Liver (tissue), 7 donors: ENCODE measurements at regions not wholly inside any gene's neighbourhood (a gene's known extent, or its start where the extent isn't known, plus 50 kb on each side); places are given as distances from the start of the nearest gene placed in this dataset.

Experiments
- DNase-seq: peaks from one replicate; pipeline ENCODE4 v3.0.0-alpha.2; 2017; ENCODE audit warnings: low spot score
- H3K27ac ChIP-seq, 2 donors: one replicate each; pipeline ENCODE4 v1.7.0; 2013; ENCODE audit warnings: inconsistent platforms in 2 of 2, low read length in 2 of 2, control low read depth in 1 of 2, low read depth in 1 of 2, mild to moderate bottlenecking in 1 of 2
- H3K27me3 ChIP-seq, 4 donors: one replicate each; pipeline versions ENCODE4 v1.6.1 to v1.7.0; 2013; ENCODE audit warnings: low read length in 3 of 4, inconsistent platforms in 1 of 4, mild to moderate bottlenecking in 1 of 4, moderate library complexity in 1 of 4; ENCODE audit not compliant: control insufficient read depth in 4 of 4, insufficient read depth in 4 of 4
- H3K36me3 ChIP-seq, 4 donors: one replicate each; pipeline versions ENCODE4 v1.6.1 to v1.7.0; 2013; ENCODE audit warnings: low read length in 3 of 4, mild to moderate bottlenecking in 3 of 4, low read depth in 1 of 4, moderate library complexity in 1 of 4; ENCODE audit not compliant: control insufficient read depth in 4 of 4, insufficient read depth in 3 of 4
- H3K4me1 ChIP-seq, 4 donors: one replicate each; pipeline versions ENCODE4 v1.6.1 to v1.7.0; 2013; ENCODE audit warnings: low read length in 3 of 4, mild to moderate bottlenecking in 3 of 4, moderate library complexity in 1 of 4; ENCODE audit not compliant: control insufficient read depth in 4 of 4, insufficient read depth in 4 of 4
- H3K4me3 ChIP-seq, 3 donors: one replicate each; pipeline versions ENCODE4 v1.6.1 to v1.7.0; 2013; ENCODE audit warnings: low read length in 3 of 3, control low read depth in 1 of 3, low read depth in 1 of 3, mild to moderate bottlenecking in 1 of 3
- H3K9ac ChIP-seq, 2 donors: one replicate each; pipeline ENCODE4 v1.7.0; 2013; ENCODE audit warnings: low read length in 2 of 2, mild to moderate bottlenecking in 2 of 2, moderate library complexity in 2 of 2, control low read depth in 1 of 2, low read depth in 1 of 2
- H3K9me3 ChIP-seq, 4 donors: one replicate each; pipeline versions ENCODE4 v1.6.1 to v1.7.0; 2013; ENCODE audit warnings: low read length in 3 of 4; ENCODE audit not compliant: control insufficient read depth in 4 of 4
- EGR1 ChIP-seq, 2 donors: IDR thresholded peaks; 2 replicates each; pipeline ENCODE4 v1.6.1; 2016 to 2018; ENCODE audit warnings: antibody characterized with exemption in 2 of 2, low read depth in 2 of 2
- FOXA1 ChIP-seq: IDR thresholded peaks from 2 replicates; pipeline ENCODE4 v1.6.1; 2016; ENCODE audit warnings: antibody characterized with exemption
- FOXA2 ChIP-seq: IDR thresholded peaks from 2 replicates; pipeline ENCODE4 v1.6.1; 2016; ENCODE audit warnings: antibody characterized with exemption
- GABPA ChIP-seq, 2 donors: IDR thresholded peaks in 1 of 2; conservative IDR thresholded peaks in 1 of 2; 2 replicates each; pipeline ENCODE4 v1.6.1; 2016; ENCODE audit warnings: antibody characterized with exemption in 2 of 2, mild to moderate bottlenecking in 1 of 2, moderate library complexity in 1 of 2
- HNF4A ChIP-seq, 2 donors: conservative IDR thresholded peaks; 2 replicates each; pipeline ENCODE4 v1.6.1; 2016; ENCODE audit warnings: antibody characterized with exemption in 2 of 2, mild to moderate bottlenecking in 2 of 2
- HNF4G ChIP-seq: IDR thresholded peaks from 2 replicates; pipeline ENCODE4 v1.6.1; 2016; ENCODE audit warnings: antibody characterized with exemption
- JUND ChIP-seq, 2 donors: IDR thresholded peaks; 2 replicates each; pipeline ENCODE4 v1.6.1; 2016; ENCODE audit warnings: antibody characterized with exemption in 2 of 2
- NR2F2 ChIP-seq: IDR thresholded peaks from 2 replicates; pipeline ENCODE4 v1.6.1; 2016; ENCODE audit warnings: antibody characterized with exemption
- RAD21 ChIP-seq, 2 donors: IDR thresholded peaks; 2 replicates each; pipeline ENCODE4 v1.6.1; 2016; ENCODE audit warnings: antibody characterized with exemption in 2 of 2, mild to moderate bottlenecking in 2 of 2
- RXRA ChIP-seq, 2 donors: IDR thresholded peaks; 2 replicates each; pipeline ENCODE4 v1.6.1; 2017 to 2018; ENCODE audit warnings: antibody characterized with exemption in 2 of 2, mild to moderate bottlenecking in 1 of 2
- SP1 ChIP-seq: IDR thresholded peaks from 2 replicates; pipeline ENCODE4 v1.6.1; 2018; ENCODE audit warnings: antibody characterized with exemption, mild to moderate bottlenecking
- TAF1 ChIP-seq: conservative IDR thresholded peaks from 2 replicates; pipeline ENCODE4 v1.6.1; 2016; ENCODE audit warnings: antibody characterized with exemption, mild to moderate bottlenecking
- YY1 ChIP-seq: IDR thresholded peaks from 2 replicates; pipeline ENCODE4 v1.6.1; 2016; ENCODE audit warnings: antibody characterized with exemption, mild to moderate bottlenecking
- WGBS: extraction: QIAGEN DNeasy Blood & Tissue Kit; methylation state at CpG from one replicate; pipeline ENCODE4 v1.1.7; 2013; 5-methylcytosine and 5-hydroxymethylcytosine counted together
- TF ChIP-seq, protein P1 (sequence below): IDR thresholded peaks from 2 replicates; pipeline ENCODE4 v1.6.1; 2016; ENCODE audit warnings: antibody characterized with exemption
- TF ChIP-seq, protein P2 (sequence below): IDR thresholded peaks from 2 replicates; pipeline ENCODE4 v1.6.1; 2016; ENCODE audit warnings: antibody characterized with exemption
- TF ChIP-seq, protein P3 (sequence below): IDR thresholded peaks from 2 replicates; pipeline ENCODE4 v1.6.1; 2016; ENCODE audit warnings: antibody characterized with exemption, mild to moderate bottlenecking
- TF ChIP-seq, protein P4 (sequence below): IDR thresholded peaks from 2 replicates; pipeline ENCODE4 v1.6.1; 2016; ENCODE audit warnings: antibody characterized with exemption
- donor health status: healthy.
- donor health status: healthy.
- donor health status: healthy.
- donor health status: healthy.

DNA sequence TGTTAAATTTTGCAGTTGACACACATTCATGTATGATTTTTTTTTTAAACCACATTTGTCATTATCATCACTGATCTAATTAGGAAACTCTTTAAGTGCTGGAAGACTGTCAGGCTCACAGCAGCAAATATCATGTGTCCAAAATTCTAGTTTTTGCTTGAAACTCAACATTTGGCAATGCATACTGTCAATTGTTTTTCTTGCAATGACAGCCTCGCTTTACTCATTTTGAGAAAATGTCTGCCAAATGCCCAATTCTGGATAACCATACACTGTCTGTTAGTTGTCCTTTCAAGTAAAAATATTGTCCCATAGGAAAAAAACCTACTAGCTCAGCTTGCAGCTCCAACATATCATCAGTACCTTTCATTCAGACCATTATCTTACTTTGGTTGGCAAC lies 523.9 kb upstream of the ARGLU1 start:
- Histone ChIP-seq H3K27me3 (peaks cover 0 to 2% (median 0%) of the 10 kb centered on the region in 4 donors), H3K4me1 (no peaks in the 10 kb centered on the region), H3K4me3 (no peak overlapping the region), H3K36me3 (no peaks in the 10 kb centered on the region), H3K27ac (no peak overlapping the region), H3K9me3 (no peaks in the 10 kb centered on the region), H3K9ac (no peak overlapping the region)
- 80% methylated on average over 1 of the region's 1 CpG for WGBS
- no peak for TF ChIP-seq RXRA (IDR thresholded peaks at IDR 0.05)
- TF ChIP-seq, protein P1, sequence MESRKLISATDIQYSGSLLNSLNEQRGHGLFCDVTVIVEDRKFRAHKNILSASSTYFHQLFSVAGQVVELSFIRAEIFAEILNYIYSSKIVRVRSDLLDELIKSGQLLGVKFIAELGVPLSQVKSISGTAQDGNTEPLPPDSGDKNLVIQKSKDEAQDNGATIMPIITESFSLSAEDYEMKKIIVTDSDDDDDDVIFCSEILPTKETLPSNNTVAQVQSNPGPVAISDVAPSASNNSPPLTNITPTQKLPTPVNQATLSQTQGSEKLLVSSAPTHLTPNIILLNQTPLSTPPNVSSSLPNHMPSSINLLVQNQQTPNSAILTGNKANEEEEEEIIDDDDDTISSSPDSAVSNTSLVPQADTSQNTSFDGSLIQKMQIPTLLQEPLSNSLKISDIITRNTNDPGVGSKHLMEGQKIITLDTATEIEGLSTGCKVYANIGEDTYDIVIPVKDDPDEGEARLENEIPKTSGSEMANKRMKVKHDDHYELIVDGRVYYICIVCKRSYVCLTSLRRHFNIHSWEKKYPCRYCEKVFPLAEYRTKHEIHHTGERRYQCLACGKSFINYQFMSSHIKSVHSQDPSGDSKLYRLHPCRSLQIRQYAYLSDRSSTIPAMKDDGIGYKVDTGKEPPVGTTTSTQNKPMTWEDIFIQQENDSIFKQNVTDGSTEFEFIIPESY = no peak
- no peak for TF ChIP-seq FOXA1
- no peak for TF ChIP-seq HNF4A (conservative IDR thresholded peaks at IDR 0.05)
- TF ChIP-seq SP1 = no peak
- no peak for TF ChIP-seq RAD21 (IDR thresholded peaks at IDR 0.05)
- TF ChIP-seq EGR1 (IDR thresholded peaks at IDR 0.05; ENCODE audit: low read depth in 2 of 2) = no peak
- no peak for TF ChIP-seq NR2F2
- no peak for TF ChIP-seq YY1
- no peak for TF ChIP-seq HNF4G
- TF ChIP-seq GABPA (IDR thresholded peaks at IDR 0.05 in 1 of 2, conservative IDR thresholded peaks at IDR 0.05 in 1 of 2) = no peak
- TF ChIP-seq, protein P2, sequence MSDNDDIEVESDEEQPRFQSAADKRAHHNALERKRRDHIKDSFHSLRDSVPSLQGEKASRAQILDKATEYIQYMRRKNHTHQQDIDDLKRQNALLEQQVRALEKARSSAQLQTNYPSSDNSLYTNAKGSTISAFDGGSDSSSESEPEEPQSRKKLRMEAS = no peak
- TF ChIP-seq JUND (IDR thresholded peaks at IDR 0.05) = no peak
- no peak for DNase-seq

DNA sequence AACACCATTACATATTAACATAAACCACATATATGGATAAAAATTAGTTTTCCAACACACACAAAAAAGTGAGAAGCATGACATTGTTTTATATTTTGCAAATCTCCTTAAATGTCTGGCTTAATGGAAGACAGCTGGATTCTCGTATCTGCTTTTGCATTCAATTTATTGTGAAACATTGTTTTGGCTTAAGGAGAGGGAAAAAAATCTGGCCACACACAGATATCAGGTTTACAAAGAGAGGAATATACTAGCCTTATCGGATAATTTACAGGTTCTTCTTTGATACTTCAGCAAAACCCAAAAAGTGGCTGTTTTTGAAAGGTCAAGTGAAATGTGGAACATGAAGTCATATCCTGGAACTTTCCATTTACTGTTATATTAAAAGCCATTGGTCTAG lies 523.5 kb upstream of the ARGLU1 start:
- no peaks in the 10 kb centered on the region for H3K9me3 ChIP-seq
- WGBS = 84% methylated on average over 2 of the region's 2 CpGs
- no peak for TF ChIP-seq FOXA2
- TF ChIP-seq, protein P3, sequence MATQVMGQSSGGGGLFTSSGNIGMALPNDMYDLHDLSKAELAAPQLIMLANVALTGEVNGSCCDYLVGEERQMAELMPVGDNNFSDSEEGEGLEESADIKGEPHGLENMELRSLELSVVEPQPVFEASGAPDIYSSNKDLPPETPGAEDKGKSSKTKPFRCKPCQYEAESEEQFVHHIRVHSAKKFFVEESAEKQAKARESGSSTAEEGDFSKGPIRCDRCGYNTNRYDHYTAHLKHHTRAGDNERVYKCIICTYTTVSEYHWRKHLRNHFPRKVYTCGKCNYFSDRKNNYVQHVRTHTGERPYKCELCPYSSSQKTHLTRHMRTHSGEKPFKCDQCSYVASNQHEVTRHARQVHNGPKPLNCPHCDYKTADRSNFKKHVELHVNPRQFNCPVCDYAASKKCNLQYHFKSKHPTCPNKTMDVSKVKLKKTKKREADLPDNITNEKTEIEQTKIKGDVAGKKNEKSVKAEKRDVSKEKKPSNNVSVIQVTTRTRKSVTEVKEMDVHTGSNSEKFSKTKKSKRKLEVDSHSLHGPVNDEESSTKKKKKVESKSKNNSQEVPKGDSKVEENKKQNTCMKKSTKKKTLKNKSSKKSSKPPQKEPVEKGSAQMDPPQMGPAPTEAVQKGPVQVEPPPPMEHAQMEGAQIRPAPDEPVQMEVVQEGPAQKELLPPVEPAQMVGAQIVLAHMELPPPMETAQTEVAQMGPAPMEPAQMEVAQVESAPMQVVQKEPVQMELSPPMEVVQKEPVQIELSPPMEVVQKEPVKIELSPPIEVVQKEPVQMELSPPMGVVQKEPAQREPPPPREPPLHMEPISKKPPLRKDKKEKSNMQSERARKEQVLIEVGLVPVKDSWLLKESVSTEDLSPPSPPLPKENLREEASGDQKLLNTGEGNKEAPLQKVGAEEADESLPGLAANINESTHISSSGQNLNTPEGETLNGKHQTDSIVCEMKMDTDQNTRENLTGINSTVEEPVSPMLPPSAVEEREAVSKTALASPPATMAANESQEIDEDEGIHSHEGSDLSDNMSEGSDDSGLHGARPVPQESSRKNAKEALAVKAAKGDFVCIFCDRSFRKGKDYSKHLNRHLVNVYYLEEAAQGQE = no peak
- TF ChIP-seq HNF4A (conservative IDR thresholded peaks at IDR 0.05) = no peak
- TF ChIP-seq TAF1 = no peak
- TF ChIP-seq SP1 = no peak
- no peak for TF ChIP-seq EGR1 (IDR thresholded peaks at IDR 0.05; ENCODE audit: low read depth in 2 of 2)
- TF ChIP-seq, protein P1 = no peak
- TF ChIP-seq NR2F2 = no peak
- TF ChIP-seq, protein P2 = no peak
- TF ChIP-seq JUND (IDR thresholded peaks at IDR 0.05) = no peak
- no peak for TF ChIP-seq RXRA (IDR thresholded peaks at IDR 0.05)
- TF ChIP-seq GABPA (IDR thresholded peaks at IDR 0.05 in 1 of 2, conservative IDR thresholded peaks at IDR 0.05 in 1 of 2) = no peak
- TF ChIP-seq FOXA1 = no peak
- TF ChIP-seq HNF4G = no peak
- TF ChIP-seq RAD21 (IDR thresholded peaks at IDR 0.05) = no peak
- TF ChIP-seq, protein P4, sequence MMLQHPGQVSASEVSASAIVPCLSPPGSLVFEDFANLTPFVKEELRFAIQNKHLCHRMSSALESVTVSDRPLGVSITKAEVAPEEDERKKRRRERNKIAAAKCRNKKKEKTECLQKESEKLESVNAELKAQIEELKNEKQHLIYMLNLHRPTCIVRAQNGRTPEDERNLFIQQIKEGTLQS = no peak
- TF ChIP-seq YY1 = no peak
- H3K27ac ChIP-seq = no peak overlapping the region
- no peak overlapping the region for H3K4me3 ChIP-seq
- peaks cover 0 to 2% (median 0%) of the 10 kb centered on the region in 4 donors for H3K27me3 ChIP-seq
- no peaks in the 10 kb centered on the region for H3K36me3 ChIP-seq
- H3K4me1 ChIP-seq = no peaks in the 10 kb centered on the region
- no peak overlapping the region for H3K9ac ChIP-seq
- DNase-seq = no peak
